GM12875 (cell line): ENCODE measurements at regions not wholly inside any gene's neighbourhood (a gene's known extent, or its start where the extent isn't known, plus 50 kb on each side); places are given as distances from the start of the nearest gene placed in this dataset.

Experiments used
- H3K4me3 ChIP-seq: one replicate; pipeline ENCODE4 v1.5.1; 2011; ENCODE audit warnings: low read depth, low read length, control low read depth
- TF ChIP-seq, protein P1 (sequence below): IDR thresholded peaks from 2 replicates; pipeline ENCODE4 v1.5.1; 2011; ENCODE audit warnings: low read depth, mild to moderate bottlenecking, control low read depth, inconsistent platforms, low read length, moderate library complexity, borderline replicate concordance; ENCODE audit not compliant: insufficient read depth

DNA sequence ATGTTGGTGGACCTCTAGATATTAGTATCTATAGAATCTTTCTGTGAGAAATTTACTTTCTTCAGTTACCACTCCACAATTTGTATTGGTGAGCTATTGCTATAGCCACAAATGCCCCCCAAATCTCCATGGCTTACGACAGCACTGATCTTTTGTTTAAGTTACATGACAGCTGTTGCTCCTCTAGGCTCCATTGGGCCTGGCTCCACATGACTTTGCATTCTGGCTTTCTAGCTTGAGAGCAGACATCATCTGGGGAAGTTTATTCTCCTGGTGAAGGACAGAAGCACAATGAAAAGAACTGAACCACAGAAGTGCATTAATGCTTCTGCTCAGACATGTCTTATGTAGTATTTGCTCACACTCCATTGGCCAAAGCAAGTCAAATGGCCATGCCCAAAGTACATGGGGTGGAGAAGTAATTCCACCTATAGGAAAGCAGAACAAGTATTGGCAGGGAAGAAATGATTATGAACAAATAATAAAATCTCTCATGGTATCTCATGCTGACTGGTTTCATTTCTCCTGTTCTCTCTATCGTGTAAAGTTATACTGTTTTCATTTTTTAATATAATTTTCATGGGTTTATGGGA is 126.6 kb upstream of the FAM9C start:
- H3K4me3 ChIP-seq, result no peak overlapping the region
- TF ChIP-seq, protein P1, sequence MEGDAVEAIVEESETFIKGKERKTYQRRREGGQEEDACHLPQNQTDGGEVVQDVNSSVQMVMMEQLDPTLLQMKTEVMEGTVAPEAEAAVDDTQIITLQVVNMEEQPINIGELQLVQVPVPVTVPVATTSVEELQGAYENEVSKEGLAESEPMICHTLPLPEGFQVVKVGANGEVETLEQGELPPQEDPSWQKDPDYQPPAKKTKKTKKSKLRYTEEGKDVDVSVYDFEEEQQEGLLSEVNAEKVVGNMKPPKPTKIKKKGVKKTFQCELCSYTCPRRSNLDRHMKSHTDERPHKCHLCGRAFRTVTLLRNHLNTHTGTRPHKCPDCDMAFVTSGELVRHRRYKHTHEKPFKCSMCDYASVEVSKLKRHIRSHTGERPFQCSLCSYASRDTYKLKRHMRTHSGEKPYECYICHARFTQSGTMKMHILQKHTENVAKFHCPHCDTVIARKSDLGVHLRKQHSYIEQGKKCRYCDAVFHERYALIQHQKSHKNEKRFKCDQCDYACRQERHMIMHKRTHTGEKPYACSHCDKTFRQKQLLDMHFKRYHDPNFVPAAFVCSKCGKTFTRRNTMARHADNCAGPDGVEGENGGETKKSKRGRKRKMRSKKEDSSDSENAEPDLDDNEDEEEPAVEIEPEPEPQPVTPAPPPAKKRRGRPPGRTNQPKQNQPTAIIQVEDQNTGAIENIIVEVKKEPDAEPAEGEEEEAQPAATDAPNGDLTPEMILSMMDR, result no peak

GRCh38 chrX:13169684-13170083 is 125.3 kb upstream of the FAM9C start:
- TF ChIP-seq, protein P1, result no peak
- no peak overlapping the region for H3K4me3 ChIP-seq

GRCh38 chrX:13168269-13168668 is 123.8 kb upstream of the FAM9C start:
- no peak overlapping the region for H3K4me3 ChIP-seq
- TF ChIP-seq, protein P1, result no peak

DNA sequence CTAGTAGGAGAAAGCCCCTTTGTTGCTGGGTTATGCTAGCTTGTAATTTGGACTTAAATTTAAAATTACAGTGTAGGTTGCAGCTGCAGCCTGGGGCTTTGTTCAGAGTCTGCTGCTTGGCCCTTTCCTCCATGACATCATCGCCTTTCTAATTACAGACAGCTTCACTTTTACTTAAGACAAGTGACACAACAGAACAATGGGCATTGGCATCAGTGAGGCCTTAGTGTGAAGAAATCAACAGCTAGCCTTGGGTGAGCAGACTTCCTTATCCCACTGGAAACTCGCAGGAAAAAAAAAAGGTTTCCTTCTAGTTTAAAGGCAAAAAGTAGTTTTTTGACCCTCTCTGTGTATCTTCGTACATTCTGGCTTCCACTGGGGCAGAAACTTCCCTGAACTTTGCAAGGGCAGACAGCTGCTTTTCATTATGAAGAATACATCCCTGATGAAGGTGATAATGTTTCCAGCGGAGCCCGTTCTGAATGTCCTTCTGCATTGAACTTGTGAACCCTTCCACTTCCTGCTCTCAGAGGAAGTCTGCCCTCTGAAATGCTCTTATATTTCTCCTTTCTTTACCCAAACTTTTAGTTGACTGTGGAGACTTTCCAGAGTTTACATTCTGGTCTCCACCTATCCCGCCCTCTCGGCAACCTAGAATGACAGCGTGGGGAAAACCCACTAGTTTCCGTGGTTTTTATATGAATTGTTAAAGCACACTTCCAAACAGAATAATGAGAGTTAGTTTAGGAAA is 123.2 kb upstream of the FAM9C start:
- H3K4me3 ChIP-seq, result no peak overlapping the region
- TF ChIP-seq, protein P1, result no peak

- no peak overlapping the region for H3K4me3 ChIP-seq
- TF ChIP-seq, protein P1, result no peak
Observed at GRCh38 chrX:13165266-13166189, 121.1 kb upstream of the FAM9C start.

DNA sequence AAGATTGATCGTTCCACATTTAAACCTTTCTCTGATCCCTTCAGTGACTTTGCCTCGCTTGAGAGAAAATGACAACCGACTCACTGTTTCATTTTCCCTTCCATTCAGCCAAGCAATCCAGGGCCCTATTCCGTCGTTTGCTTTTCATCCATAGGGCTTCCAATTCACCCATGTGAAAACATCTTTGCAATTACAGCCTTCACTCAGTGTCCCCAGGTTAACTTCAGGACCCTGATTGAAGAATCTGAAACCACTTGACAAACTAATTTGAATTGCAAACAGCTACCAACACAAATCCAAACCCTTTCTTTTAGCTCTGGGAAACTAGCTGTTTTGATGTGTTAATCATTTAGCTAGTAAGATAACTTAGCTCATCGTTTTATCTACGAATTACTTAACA is 120.2 kb upstream of the FAM9C start:
- no peak overlapping the region for H3K4me3 ChIP-seq
- TF ChIP-seq, protein P1, result no peak
